K562 (cell line): ENCODE measurements at regions not wholly inside any gene's neighbourhood (a gene's known extent, or its start where the extent isn't known, plus 50 kb on each side); places are given as distances from the start of the nearest gene placed in this dataset.

Experiments used
- ATAC-seq: fragments of 200-7000 bp; cut with Tn5 transposase; 3 replicates; pipeline ENCODE4 v1.9.1; 2020; ENCODE audit warnings: moderate library complexity
- BruUV-seq: library from RNA; stranded (reverse); fragments of 400-500 nt; replicated peaks from 2 replicates; lab custom pipeline; 2021; lab: Mats Ljungman, UMichigan
- CTCF ChIA-PET: fragments of 300-600 bp; formaldehyde crosslinking; extraction: SDS; loops from one replicate; lab custom pipeline; 2021; ENCODE audit warnings: low intra/inter-chr PET ratio; lab: Yijun Ruan, JAX
- POLR2A ChIA-PET: fragments of 300-600, 350-650 bp; sonication (Branson Sonifier 250); formaldehyde crosslinking; extraction: SDS; loops from one replicate; lab custom pipeline; 2021; ENCODE audit warnings: antibody characterized with exemption, inconsistent platforms; lab: Yijun Ruan, JAX
- DNase-seq, 4 experiments: peaks; one replicate each; pipeline versions ENCODE4 v3.0.0 to v3.0.0-alpha.2; 2011 to 2018; ENCODE audit warnings: low spot score in 3 of 4, mixed read lengths in 3 of 4; ENCODE audit errors: extremely low read depth in 1 of 4
- FAIRE-seq: peaks from 2 replicates; lab custom pipeline; 2011; peaks lifted over from hg19 to GRCh38; lab: Jason Lieb, UNC
- H2AFZ ChIP-seq: 2 replicates; pipeline ENCODE4 v1.6.0; 2011; ENCODE audit warnings: low read depth, low read length, control low read depth, inconsistent platforms
- H3K27ac ChIP-seq: fragments of 200-600 bp; 3 replicates; pipeline ENCODE4 v1.8.0; 2011; ENCODE audit warnings: low read depth, mild to moderate bottlenecking, control low read depth, inconsistent platforms, low read length, moderate library complexity, mixed read lengths; ENCODE audit errors: extremely low read depth
- H3K27me3 ChIP-seq, 2 experiments: fragments of 300-600 bp in 1 of 2; 2 replicates in 1 of 2; 3 replicates in 1 of 2; pipeline versions ENCODE4 v1.6.0 to v1.8.0; 2011; ENCODE audit warnings: inconsistent platforms in 2 of 2, low read length in 2 of 2, mild to moderate bottlenecking in 1 of 2, mixed read lengths in 1 of 2, moderate library complexity in 1 of 2; ENCODE audit not compliant: control insufficient read depth in 2 of 2, insufficient read depth in 2 of 2
- H3K36me3 ChIP-seq: fragments of 300-600 bp; 3 replicates; pipeline ENCODE4 v1.8.0; 2011; ENCODE audit warnings: mild to moderate bottlenecking, low read length, inconsistent platforms; ENCODE audit not compliant: control insufficient read depth, insufficient read depth
- H3K4me1 ChIP-seq, 2 experiments: fragments of 200-600 bp in 1 of 2; replicated peaks in 1 of 2; 2 replicates in 1 of 2; 3 replicates in 1 of 2; pipeline versions ENCODE4 v1.5.1 to v1.8.0; 2011; ENCODE audit warnings: inconsistent platforms in 2 of 2, low read length in 2 of 2, mild to moderate bottlenecking in 1 of 2, mixed read lengths in 1 of 2, moderate library complexity in 1 of 2; ENCODE audit not compliant: control insufficient read depth in 2 of 2, insufficient read depth in 2 of 2
- H3K4me2 ChIP-seq: 2 replicates; pipeline ENCODE4 v1.6.1; 2011; ENCODE audit warnings: low read length, control low read depth, inconsistent platforms, mixed read lengths; ENCODE audit not compliant: insufficient read depth
- H3K4me3 ChIP-seq: fragments of 200-600 bp; sonication (generic), shearing (Covaris generic); 2 replicates; pipeline ENCODE4 v1.5.1; 2016; ENCODE audit warnings: control low read depth, inconsistent platforms
- H3K79me2 ChIP-seq: fragments of 200-600 bp; 3 replicates; pipeline ENCODE4 v1.8.0; 2011; ENCODE audit warnings: low read length, inconsistent platforms; ENCODE audit not compliant: control insufficient read depth, insufficient read depth
- H3K9ac ChIP-seq, 2 experiments: 2 replicates each; pipeline versions ENCODE4 v1.6.0 to v1.6.1; 2011; ENCODE audit warnings: low read depth in 2 of 2, low read length in 2 of 2, control low read depth in 1 of 2, inconsistent platforms in 1 of 2, mild to moderate bottlenecking in 1 of 2, mixed read lengths in 1 of 2; ENCODE audit not compliant: insufficient read depth in 1 of 2
- H3K9me1 ChIP-seq: one replicate; pipeline ENCODE4 v1.6.0; 2011; ENCODE audit warnings: inconsistent platforms, mild to moderate bottlenecking, low read length, moderate library complexity; ENCODE audit not compliant: control insufficient read depth, insufficient read depth
- H3K9me3 ChIP-seq: replicated peaks from 2 replicates; pipeline ENCODE4 v1.5.1; 2011; ENCODE audit warnings: low read depth, low read length, inconsistent platforms; ENCODE audit not compliant: control insufficient read depth, insufficient read depth
- H4K20me1 ChIP-seq: replicated peaks from 2 replicates; pipeline ENCODE4 v1.6.1; 2011; ENCODE audit warnings: low read length, inconsistent platforms, mixed read lengths; ENCODE audit not compliant: control insufficient read depth, insufficient read depth
- BCL6 ChIP-seq: fragments of 250-450 bp; sonication (Bioruptor Pico); IDR thresholded peaks from 2 replicates; pipeline ENCODE4 v1.4.0; 2020
- E2F3 ChIP-seq: fragments of 250-450 bp; sonication (Bioruptor Pico); IDR thresholded peaks from 2 replicates; pipeline ENCODE4 v1.4.0; 2020; ENCODE audit warnings: mild to moderate bottlenecking
- RHOXF2B ChIP-seq: fragments of 250-450 bp; sonication (Bioruptor Pico); conservative IDR thresholded peaks from 2 replicates; pipeline ENCODE4 v1.5.1; 2021
- SIN3B ChIP-seq: fragments of 450-650 bp; IDR thresholded peaks from 2 replicates; pipeline ENCODE4 v1.6.1; 2017; ENCODE audit warnings: low read depth, mild to moderate bottlenecking, moderate library complexity
- WGBS: fragments of 100-300 bp; shearing (Covaris generic); methylation state at CpG from one replicate; pipeline ENCODE4 v1.1.6; 2016; ENCODE audit warnings: low coverage, mixed read lengths; ENCODE audit not compliant: insufficient coverage; ENCODE audit errors: missing lambda C conversion rate; 5-methylcytosine and 5-hydroxymethylcytosine counted together
- in situ Hi-C: fragments of 300-500 bp; cut with MboI; formaldehyde crosslinking; loops from 4 replicates; pipeline ENCODE4 v1.15.0; 2018; ENCODE audit warnings: inconsistent platforms, mixed read lengths
- intact Hi-C: fragments of 100-400 bp; cut with micrococcal nuclease; formaldehyde crosslinking; loops from 2 replicates; pipeline ENCODE4 v1.14.2; 2022
- TF ChIP-seq, protein P1 (sequence below): fragments of 250-450 bp; sonication (Bioruptor Pico); IDR thresholded peaks from 2 replicates; pipeline ENCODE4 v1.5.0; 2021
- TF ChIP-seq, protein P2 (sequence below): fragments of 450-650 bp; IDR thresholded peaks from 2 replicates; pipeline ENCODE4 v1.6.1; 2016; ENCODE audit warnings: borderline replicate concordance

DNA sequence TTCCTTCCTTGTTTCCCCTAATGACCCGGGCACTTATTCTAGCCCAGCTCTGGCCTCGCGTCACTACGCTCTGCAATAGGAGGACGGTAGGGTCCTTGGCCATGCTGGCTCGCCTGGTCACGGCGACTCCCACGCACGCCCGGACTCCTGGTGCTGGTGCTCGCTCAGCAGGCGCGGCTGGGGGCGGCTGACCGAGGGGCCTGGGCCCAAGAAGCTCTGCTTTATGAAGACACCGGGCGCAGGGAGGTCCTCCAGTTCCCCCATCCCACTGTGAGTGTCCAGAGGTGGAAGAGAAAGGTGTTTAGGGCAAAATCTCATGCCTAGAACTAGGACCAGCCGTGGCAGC, 54.2 kb upstream of the ZNF32 start:
- Histone ChIP-seq H2AFZ (no peak overlapping the region), H4K20me1 (no peaks in the 10 kb centered on the region; the same call in 1 of the 2 replicates), H3K4me2 (no peak overlapping the region), H3K79me2 (no peaks in the 10 kb centered on the region), H3K9me1 (no peaks in the 10 kb centered on the region), H3K4me3 (no peak overlapping the region), H3K36me3 (no peaks in the 10 kb centered on the region), H3K9me3 (no peaks in the 10 kb centered on the region), H3K9ac (no peak overlapping the region), H3K4me1 (no peaks in the 10 kb centered on the region; a peak in 1 of 5 replicates), H3K27ac (no peak overlapping the region), H3K27me3 (peaks cover 23 to 61% of the 10 kb centered on the region in 2 experiments)
- ATAC-seq (no peak), DNase-seq (no peak), FAIRE-seq (no peak)
- TF ChIP-seq E2F3 (CRISPR knock-in tag) (no peak), SIN3B (no peak)
- ChIA-PET CTCF (no interaction called here), POLR2A (interaction anchor here (0.6 to 2.0 kb wide), 2 partner anchors 9 to 76 kb away, joined by 3 to 9 read pairs; no protein-coding TSS in a partner anchor)
- no TSS peak for BruUV-seq
- intact Hi-C loops (no loop called here), in situ Hi-C loops (no loop called here)
- WGBS, result 2% methylated on average over 19 of the region's 19 CpGs

DNA sequence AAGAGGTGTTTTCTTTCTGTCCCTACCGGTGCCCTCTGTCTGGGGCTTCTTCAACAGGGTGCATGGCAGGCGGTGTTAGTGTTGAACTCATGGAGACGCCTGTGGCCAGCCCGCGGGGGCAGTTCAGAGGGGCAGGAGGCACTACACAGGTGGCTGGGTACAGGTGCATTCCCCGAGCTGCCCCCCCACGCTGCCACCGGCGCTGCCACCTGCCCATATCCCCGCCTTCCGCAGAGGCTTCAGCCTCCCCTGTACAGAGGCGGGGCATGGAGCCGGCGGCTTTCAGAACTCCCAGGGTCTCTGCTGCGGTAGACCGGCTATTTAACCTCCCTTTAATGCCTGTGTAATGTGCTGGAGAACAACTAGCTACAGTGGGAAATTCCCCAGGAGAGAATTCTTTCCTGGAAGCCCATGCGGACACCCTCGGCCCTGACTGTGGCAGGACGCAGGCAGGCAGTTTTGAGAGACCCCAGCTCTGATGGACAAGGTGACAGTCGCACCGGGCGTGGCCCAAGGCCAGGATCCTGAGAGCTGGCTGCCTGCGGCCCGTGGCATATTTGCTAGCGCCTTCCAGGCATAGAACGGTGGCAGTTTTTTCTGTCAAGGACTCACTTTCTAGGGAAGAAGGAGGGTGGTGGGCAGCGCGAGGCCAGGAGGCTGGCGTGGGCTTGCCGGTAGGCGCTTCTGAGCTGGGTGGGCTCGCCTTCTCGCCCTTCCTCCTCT, 53.7 kb upstream of the ZNF32 start:
- in situ Hi-C loops, result no loop called here
- TF ChIP-seq, protein P1, sequence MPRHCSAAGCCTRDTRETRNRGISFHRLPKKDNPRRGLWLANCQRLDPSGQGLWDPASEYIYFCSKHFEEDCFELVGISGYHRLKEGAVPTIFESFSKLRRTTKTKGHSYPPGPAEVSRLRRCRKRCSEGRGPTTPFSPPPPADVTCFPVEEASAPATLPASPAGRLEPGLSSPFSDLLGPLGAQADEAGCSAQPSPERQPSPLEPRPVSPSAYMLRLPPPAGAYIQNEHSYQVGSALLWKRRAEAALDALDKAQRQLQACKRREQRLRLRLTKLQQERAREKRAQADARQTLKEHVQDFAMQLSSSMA (CRISPR knock-in tag), result no peak
- TF ChIP-seq RHOXF2B (CRISPR knock-in tag) (no peak), BCL6 (no peak)
- TF ChIP-seq, protein P2, sequence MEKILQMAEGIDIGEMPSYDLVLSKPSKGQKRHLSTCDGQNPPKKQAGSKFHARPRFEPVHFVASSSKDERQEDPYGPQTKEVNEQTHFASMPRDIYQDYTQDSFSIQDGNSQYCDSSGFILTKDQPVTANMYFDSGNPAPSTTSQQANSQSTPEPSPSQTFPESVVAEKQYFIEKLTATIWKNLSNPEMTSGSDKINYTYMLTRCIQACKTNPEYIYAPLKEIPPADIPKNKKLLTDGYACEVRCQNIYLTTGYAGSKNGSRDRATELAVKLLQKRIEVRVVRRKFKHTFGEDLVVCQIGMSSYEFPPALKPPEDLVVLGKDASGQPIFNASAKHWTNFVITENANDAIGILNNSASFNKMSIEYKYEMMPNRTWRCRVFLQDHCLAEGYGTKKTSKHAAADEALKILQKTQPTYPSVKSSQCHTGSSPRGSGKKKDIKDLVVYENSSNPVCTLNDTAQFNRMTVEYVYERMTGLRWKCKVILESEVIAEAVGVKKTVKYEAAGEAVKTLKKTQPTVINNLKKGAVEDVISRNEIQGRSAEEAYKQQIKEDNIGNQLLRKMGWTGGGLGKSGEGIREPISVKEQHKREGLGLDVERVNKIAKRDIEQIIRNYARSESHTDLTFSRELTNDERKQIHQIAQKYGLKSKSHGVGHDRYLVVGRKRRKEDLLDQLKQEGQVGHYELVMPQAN, result no peak
- TF ChIP-seq, all 486 proteins: peak for 0
- intact Hi-C loops, result no loop called here
- Histone ChIP-seq H2AFZ (no peak overlapping the region), H3K4me1 (no peaks in the 10 kb centered on the region; a peak in 1 of 5 replicates), H4K20me1 (no peaks in the 10 kb centered on the region; the same call in 1 of the 2 replicates), H3K4me2 (no peak overlapping the region), H3K4me3 (no peak overlapping the region), H3K27ac (no peak overlapping the region), H3K36me3 (no peaks in the 10 kb centered on the region), H3K27me3 (peaks cover 22 to 56% of the 10 kb centered on the region in 2 experiments), H3K79me2 (no peaks in the 10 kb centered on the region), H3K9ac (no peak overlapping the region), H3K9me1 (no peaks in the 10 kb centered on the region), H3K9me3 (no peaks in the 10 kb centered on the region)
- CTCF ChIA-PET, result no interaction called here
- POLR2A ChIA-PET, result interaction anchor here (0.6 to 2.0 kb wide), 2 partner anchors 9 to 76 kb away, joined by 3 to 9 read pairs; no protein-coding TSS in a partner anchor
- WGBS, result under 1% methylated on average over 32 of the region's 33 CpGs
- no TSS peak for BruUV-seq
- FAIRE-seq (no peak), DNase-seq (no peak), ATAC-seq (no peak)
